SU-DHL-6 (cell line): ENCODE measurements at regions not wholly inside any gene's neighbourhood (a gene's known extent, or its start where the extent isn't known, plus 50 kb on each side); places are given as distances from the start of the nearest gene placed in this dataset.

Experiments
- CTCF ChIP-seq: fragments of 200-600 bp; sonication (generic); IDR thresholded peaks from one replicate; pipeline ENCODE4 v1.5.1; 2017; ENCODE audit warnings: antibody characterized with exemption, mild to moderate bottlenecking, low read length, moderate library complexity; ENCODE audit not compliant: insufficient read depth, poor library complexity, severe bottlenecking
- EZH2phosphoT487 ChIP-seq: fragments of 200-600 bp; sonication (generic), shearing (Covaris generic); conservative IDR thresholded peaks from 2 replicates; pipeline ENCODE4 v1.6.1; 2018; ENCODE audit warnings: mild to moderate bottlenecking, antibody characterized with exemption, low read length, moderate library complexity, mixed read lengths

GRCh38 chr7:109407756-109408155 lies 838.1 kb downstream of the DNAJB9 start:
- TF ChIP-seq CTCF (no peak), EZH2phosphoT487 (no peak)
